GM08714 (cell line): ENCODE measurements at regions not wholly inside any gene's neighbourhood (a gene's known extent, or its start where the extent isn't known, plus 50 kb on each side); places are given as distances from the start of the nearest gene placed in this dataset.

Experiments
- H3K4me3 ChIP-seq: fragments of 200-500 bp; sonication (Bioruptor generic); 2 replicates; pipeline ENCODE4 v1.5.1; 2014; ENCODE audit warnings: mild to moderate bottlenecking, low read length, inconsistent platforms
- ZNF274 ChIP-seq: IDR thresholded peaks from 2 replicates; pipeline ENCODE4 v1.6.1; 2012; ENCODE audit warnings: mild to moderate bottlenecking, low read depth, low read length

- TF ChIP-seq ZNF274: no peak
- H3K4me3 ChIP-seq: no peak overlapping the region
Measured at GRCh38 chr10:129375912-129376311, 91.1 kb upstream of the MGMT start.

GRCh38 chr10:129380279-129380678, 86.8 kb upstream of the MGMT start:
- no peak for TF ChIP-seq ZNF274
- no peak overlapping the region for H3K4me3 ChIP-seq

GRCh38 chr10:129381741-129382140, 85.3 kb upstream of the MGMT start:
- TF ChIP-seq ZNF274: no peak
- no peak overlapping the region for H3K4me3 ChIP-seq

- no peak overlapping the region for H3K4me3 ChIP-seq
- TF ChIP-seq ZNF274: no peak
Measured at GRCh38 chr10:129382401-129382800, 84.6 kb upstream of the MGMT start.

GRCh38 chr10:129383651-129384050, 83.4 kb upstream of the MGMT start:
- H3K4me3 ChIP-seq: no peak overlapping the region
- no peak for TF ChIP-seq ZNF274

- no peak overlapping the region for H3K4me3 ChIP-seq
- TF ChIP-seq ZNF274: no peak
Measured at GRCh38 chr10:129385600-129385999, 81.4 kb upstream of the MGMT start.

- H3K4me3 ChIP-seq: no peak overlapping the region
- no peak for TF ChIP-seq ZNF274
Measured at GRCh38 chr10:129386415-129387257, 80.4 kb upstream of the MGMT start.

- H3K4me3 ChIP-seq: no peak overlapping the region
- no peak for TF ChIP-seq ZNF274
Measured at GRCh38 chr10:129387258-129387525, 79.8 kb upstream of the MGMT start.

GRCh38 chr10:129388435-129388834, 78.6 kb upstream of the MGMT start:
- no peak for TF ChIP-seq ZNF274
- H3K4me3 ChIP-seq: no peak overlapping the region

- no peak overlapping the region for H3K4me3 ChIP-seq
- TF ChIP-seq ZNF274: no peak
Measured at GRCh38 chr10:129389194-129389593, 77.8 kb upstream of the MGMT start.

- H3K4me3 ChIP-seq: no peak overlapping the region
- TF ChIP-seq ZNF274: no peak
Measured at GRCh38 chr10:129390147-129390546, 76.9 kb upstream of the MGMT start.

GRCh38 chr10:129390726-129391125, 76.3 kb upstream of the MGMT start:
- TF ChIP-seq ZNF274: no peak
- no peak overlapping the region for H3K4me3 ChIP-seq

- TF ChIP-seq ZNF274: no peak
- no peak overlapping the region for H3K4me3 ChIP-seq
Measured at GRCh38 chr10:129391464-129391863, 75.6 kb upstream of the MGMT start.

- no peak for TF ChIP-seq ZNF274
- H3K4me3 ChIP-seq: no peak overlapping the region
Measured at GRCh38 chr10:129392855-129393254, 74.2 kb upstream of the MGMT start.

GRCh38 chr10:129393812-129394211, 73.2 kb upstream of the MGMT start:
- no peak for TF ChIP-seq ZNF274
- no peak overlapping the region for H3K4me3 ChIP-seq
